A549 (cell line): ENCODE measurements at regions not wholly inside any gene's neighbourhood (a gene's known extent, or its start where the extent isn't known, plus 50 kb on each side); places are given as distances from the start of the nearest gene placed in this dataset.

ENCODE experiments used
- CBX2 ChIP-seq: fragments of 200-600 bp; sonication (generic); IDR thresholded peaks from 2 replicates; pipeline ENCODE4 v1.6.1; 2016; ENCODE audit warnings: low read depth, mild to moderate bottlenecking, borderline replicate concordance
- CBX8 ChIP-seq: fragments of 200-600 bp; sonication (generic); IDR thresholded peaks from 2 replicates; pipeline ENCODE4 v1.6.1; 2016
- CEBPB ChIP-seq, 2 experiments: fragments of >200 bp in 1 of 2; sonication (Bioruptor Twin) in 1 of 2; formaldehyde crosslinking in 1 of 2; IDR thresholded peaks; 2 replicates each; pipeline ENCODE4 v1.6.1; 2012 to 2016
- EP300 ChIP-seq, 2 experiments: fragments of >200 bp; sonication (Bioruptor Twin); formaldehyde crosslinking; IDR thresholded peaks; 2 replicates in 1 of 2; 3 replicates in 1 of 2; pipeline ENCODE4 v1.6.1; 2016 to 2017
- MAZ ChIP-seq: fragments of 150-350 bp; IDR thresholded peaks from 2 replicates; pipeline ENCODE4 v1.6.1; 2014; ENCODE audit warnings: antibody characterized with exemption, low read depth, low read length, borderline replicate concordance
- POLR2A ChIP-seq: IDR thresholded peaks from 2 replicates; pipeline ENCODE4 v1.6.1; 2012; ENCODE audit warnings: mild to moderate bottlenecking, low read length
- POLR2AphosphoS2 ChIP-seq: conservative IDR thresholded peaks from 2 replicates; pipeline ENCODE4 v1.6.1; 2012; ENCODE audit warnings: low read length, improper control_type of control experiment, inconsistent platforms
- RNF2 ChIP-seq: fragments of 200-600 bp; sonication (generic); IDR thresholded peaks from 2 replicates; pipeline ENCODE4 v1.6.1; 2016; ENCODE audit warnings: low read depth, mild to moderate bottlenecking, antibody characterized with exemption, moderate library complexity, borderline replicate concordance
- TF ChIP-seq, protein P1 (sequence below): IDR thresholded peaks from 2 replicates; pipeline ENCODE4 v1.6.1; 2012
- TF ChIP-seq, protein P2 (sequence below): fragments of >200 bp; sonication (Bioruptor Twin); formaldehyde crosslinking; IDR thresholded peaks from 3 replicates; pipeline ENCODE4 v1.5.1; 2016
- TF ChIP-seq, protein P3 (sequence below): fragments of 200-600 bp; sonication (generic); IDR thresholded peaks from 2 replicates; pipeline ENCODE4 v1.6.1; 2016; ENCODE audit warnings: antibody characterized with exemption, mild to moderate bottlenecking, moderate library complexity
- TF ChIP-seq, protein P4 (sequence below): fragments of 250-450 bp; sonication (Bioruptor Pico); IDR thresholded peaks from 2 replicates; pipeline ENCODE4 v1.5.0; 2020; ENCODE audit warnings: low read depth, mild to moderate bottlenecking, moderate library complexity

DNA sequence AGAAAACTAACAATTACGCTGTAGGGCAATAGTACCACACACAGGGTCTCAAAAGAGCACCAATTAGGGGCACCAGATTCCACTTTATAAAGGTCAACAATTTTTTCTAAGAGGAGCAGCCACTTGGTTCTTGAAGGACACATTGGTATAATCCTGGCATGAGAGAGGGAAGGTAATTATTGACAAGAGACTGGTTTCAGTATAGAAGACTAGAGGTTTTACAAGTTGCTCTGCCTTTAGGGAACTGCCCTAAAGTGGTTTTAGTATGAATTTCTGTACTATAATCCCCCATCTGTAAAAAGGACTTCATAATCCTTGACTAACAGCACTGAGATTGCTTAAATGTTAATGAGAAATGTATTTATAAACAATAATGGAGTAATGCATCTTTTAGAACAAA lies 648.5 kb upstream of the PTBP2 start:
- TF ChIP-seq, protein P1, sequence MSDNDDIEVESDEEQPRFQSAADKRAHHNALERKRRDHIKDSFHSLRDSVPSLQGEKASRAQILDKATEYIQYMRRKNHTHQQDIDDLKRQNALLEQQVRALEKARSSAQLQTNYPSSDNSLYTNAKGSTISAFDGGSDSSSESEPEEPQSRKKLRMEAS: no peak
- TF ChIP-seq POLR2A (no peak), EP300 (IDR thresholded peaks at IDR 0.05) (no peak), CBX8 (no peak), CEBPB (IDR thresholded peaks at IDR 0.05) (no peak), MAZ (no peak), CBX2 (no peak), RNF2 (no peak), POLR2AphosphoS2 (no peak)
- TF ChIP-seq, protein P2, sequence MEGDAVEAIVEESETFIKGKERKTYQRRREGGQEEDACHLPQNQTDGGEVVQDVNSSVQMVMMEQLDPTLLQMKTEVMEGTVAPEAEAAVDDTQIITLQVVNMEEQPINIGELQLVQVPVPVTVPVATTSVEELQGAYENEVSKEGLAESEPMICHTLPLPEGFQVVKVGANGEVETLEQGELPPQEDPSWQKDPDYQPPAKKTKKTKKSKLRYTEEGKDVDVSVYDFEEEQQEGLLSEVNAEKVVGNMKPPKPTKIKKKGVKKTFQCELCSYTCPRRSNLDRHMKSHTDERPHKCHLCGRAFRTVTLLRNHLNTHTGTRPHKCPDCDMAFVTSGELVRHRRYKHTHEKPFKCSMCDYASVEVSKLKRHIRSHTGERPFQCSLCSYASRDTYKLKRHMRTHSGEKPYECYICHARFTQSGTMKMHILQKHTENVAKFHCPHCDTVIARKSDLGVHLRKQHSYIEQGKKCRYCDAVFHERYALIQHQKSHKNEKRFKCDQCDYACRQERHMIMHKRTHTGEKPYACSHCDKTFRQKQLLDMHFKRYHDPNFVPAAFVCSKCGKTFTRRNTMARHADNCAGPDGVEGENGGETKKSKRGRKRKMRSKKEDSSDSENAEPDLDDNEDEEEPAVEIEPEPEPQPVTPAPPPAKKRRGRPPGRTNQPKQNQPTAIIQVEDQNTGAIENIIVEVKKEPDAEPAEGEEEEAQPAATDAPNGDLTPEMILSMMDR: no peak
- TF ChIP-seq, protein P3, sequence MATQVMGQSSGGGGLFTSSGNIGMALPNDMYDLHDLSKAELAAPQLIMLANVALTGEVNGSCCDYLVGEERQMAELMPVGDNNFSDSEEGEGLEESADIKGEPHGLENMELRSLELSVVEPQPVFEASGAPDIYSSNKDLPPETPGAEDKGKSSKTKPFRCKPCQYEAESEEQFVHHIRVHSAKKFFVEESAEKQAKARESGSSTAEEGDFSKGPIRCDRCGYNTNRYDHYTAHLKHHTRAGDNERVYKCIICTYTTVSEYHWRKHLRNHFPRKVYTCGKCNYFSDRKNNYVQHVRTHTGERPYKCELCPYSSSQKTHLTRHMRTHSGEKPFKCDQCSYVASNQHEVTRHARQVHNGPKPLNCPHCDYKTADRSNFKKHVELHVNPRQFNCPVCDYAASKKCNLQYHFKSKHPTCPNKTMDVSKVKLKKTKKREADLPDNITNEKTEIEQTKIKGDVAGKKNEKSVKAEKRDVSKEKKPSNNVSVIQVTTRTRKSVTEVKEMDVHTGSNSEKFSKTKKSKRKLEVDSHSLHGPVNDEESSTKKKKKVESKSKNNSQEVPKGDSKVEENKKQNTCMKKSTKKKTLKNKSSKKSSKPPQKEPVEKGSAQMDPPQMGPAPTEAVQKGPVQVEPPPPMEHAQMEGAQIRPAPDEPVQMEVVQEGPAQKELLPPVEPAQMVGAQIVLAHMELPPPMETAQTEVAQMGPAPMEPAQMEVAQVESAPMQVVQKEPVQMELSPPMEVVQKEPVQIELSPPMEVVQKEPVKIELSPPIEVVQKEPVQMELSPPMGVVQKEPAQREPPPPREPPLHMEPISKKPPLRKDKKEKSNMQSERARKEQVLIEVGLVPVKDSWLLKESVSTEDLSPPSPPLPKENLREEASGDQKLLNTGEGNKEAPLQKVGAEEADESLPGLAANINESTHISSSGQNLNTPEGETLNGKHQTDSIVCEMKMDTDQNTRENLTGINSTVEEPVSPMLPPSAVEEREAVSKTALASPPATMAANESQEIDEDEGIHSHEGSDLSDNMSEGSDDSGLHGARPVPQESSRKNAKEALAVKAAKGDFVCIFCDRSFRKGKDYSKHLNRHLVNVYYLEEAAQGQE: no peak
- TF ChIP-seq, protein P4, sequence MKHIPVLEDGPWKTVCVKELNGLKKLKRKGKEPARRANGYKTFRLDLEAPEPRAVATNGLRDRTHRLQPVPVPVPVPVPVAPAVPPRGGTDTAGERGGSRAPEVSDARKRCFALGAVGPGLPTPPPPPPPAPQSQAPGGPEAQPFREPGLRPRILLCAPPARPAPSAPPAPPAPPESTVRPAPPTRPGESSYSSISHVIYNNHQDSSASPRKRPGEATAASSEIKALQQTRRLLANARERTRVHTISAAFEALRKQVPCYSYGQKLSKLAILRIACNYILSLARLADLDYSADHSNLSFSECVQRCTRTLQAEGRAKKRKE (CRISPR knock-in tag): no peak
